ENCODE measurements at regions not wholly inside any gene's neighbourhood (a gene's known extent, or its start where the extent isn't known, plus 50 kb on each side); places are given as distances from the start of the nearest gene placed in this dataset.
A peak's percentile ranks its signal among the peaks of the same experiment; 100 is the strongest.

DNA sequence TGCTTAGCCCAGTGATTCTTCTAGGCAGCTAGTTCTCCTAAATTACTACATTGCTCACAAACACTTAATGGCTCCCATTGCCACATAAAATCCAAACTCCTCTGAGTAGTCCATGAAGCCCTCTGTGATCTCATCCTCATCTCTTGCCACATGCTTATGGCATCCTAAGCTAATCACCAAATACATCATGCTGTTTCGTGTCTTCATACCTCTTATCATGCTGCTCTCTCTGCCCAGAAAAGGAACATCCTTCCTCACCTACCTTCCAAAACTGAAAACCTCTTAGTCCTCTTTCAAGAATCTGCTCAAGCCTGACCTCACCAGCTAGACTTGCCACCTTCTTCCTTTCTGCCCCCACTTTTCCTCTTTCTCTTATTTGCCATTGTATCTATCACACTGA is 108.5 kb downstream of the DUSP6 start:
- H4K20me1 ChIP-seq (ENCODE audit: insufficient read depth, low read length) = no peaks in the 10 kb centered on the region
- H3F3A ChIP-seq (ENCODE audit: insufficient read depth, low read length) = peaks cover 22% of the 10 kb centered on the region
- H3K27me3 ChIP-seq (replicated peaks; ENCODE audit: insufficient read depth, low read length) = no peaks in the 10 kb centered on the region
- no peaks in the 10 kb centered on the region for H3K79me2 ChIP-seq (ENCODE audit: low read length)
- H3K36me3 ChIP-seq (replicated peaks; ENCODE audit: insufficient read depth, low read length) = no peaks in the 10 kb centered on the region
- TF ChIP-seq EZH2 (optimal IDR thresholded peaks at IDR 0.05; ENCODE audit: low read depth, low read length) (no peak), CTCF (IDR thresholded peaks at IDR 0.05; ENCODE audit: low read length) (no peak), EZH2phosphoT487 (IDR thresholded peaks at IDR 0.05; ENCODE audit: low read length) (no peak)
- peak overlapping the region; percentile 43; the same call in 1 of the 2 replicates for H2AFZ ChIP-seq (ENCODE audit: low read length)
- H3K9me3 ChIP-seq (replicated peaks; ENCODE audit: insufficient read depth, low read length) = no peaks in the 10 kb centered on the region
- H3K9ac ChIP-seq (ENCODE audit: low read length) = peak overlapping the region; percentile 39; the same call in 1 of the 2 replicates
- peak overlapping the region; percentile 88 for H3K4me2 ChIP-seq (ENCODE audit: low read depth, low read length)
- 0 out of 2 replicates have a peak overlapping the region, but pooled peaks have one; percentile 30 for H3K4me3 ChIP-seq (ENCODE audit: low read length)
- DNase-seq = peak; percentile 58
- H3K27ac ChIP-seq (ENCODE audit: low read length) = peak overlapping the region; percentile 88
- H3K4me1 ChIP-seq (ENCODE audit: low read length) = peaks cover 37% of the 10 kb centered on the region
- H3K9me2 ChIP-seq (replicated peaks; ENCODE audit: insufficient read depth, low read length) = no peaks in the 10 kb centered on the region

DNA sequence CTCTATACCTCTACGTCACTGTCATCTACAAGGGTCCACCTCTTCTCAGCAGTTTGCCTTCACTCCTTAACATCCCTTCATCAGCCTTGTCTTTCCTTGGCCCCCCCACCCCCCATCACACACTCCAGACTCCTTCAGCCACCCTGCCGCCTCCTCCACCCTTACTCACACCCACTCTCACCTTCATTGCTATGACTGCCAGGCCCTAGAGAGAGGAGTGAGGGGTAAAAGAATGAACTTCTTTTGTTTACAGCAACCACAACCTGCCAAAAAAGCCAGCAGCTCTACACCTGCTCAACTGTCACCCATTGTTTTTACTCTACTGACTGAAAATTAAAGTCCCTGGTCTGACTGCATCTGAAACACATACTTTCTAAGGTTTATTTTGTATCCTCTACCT is 112.8 kb downstream of the DUSP6 start:
- DNase-seq = peak; percentile 78
- H3K27me3 ChIP-seq (replicated peaks; ENCODE audit: insufficient read depth, low read length) = no peaks in the 10 kb centered on the region
- H3K4me2 ChIP-seq (ENCODE audit: low read depth, low read length) = peak overlapping the region; percentile 22; the same call in 1 of the 2 replicates
- peaks cover 40% of the 10 kb centered on the region for H3K4me1 ChIP-seq (ENCODE audit: low read length)
- H3K27ac ChIP-seq (ENCODE audit: low read length) = peak overlapping the region; percentile 38; the same call in 1 of the 2 replicates
- no peaks in the 10 kb centered on the region for H4K20me1 ChIP-seq (ENCODE audit: insufficient read depth, low read length)
- H3K79me2 ChIP-seq (ENCODE audit: low read length) = no peaks in the 10 kb centered on the region
- H3K36me3 ChIP-seq (replicated peaks; ENCODE audit: insufficient read depth, low read length) = no peaks in the 10 kb centered on the region
- H3K9ac ChIP-seq (ENCODE audit: low read length) = no peak overlapping the region
- peaks cover 12% of the 10 kb centered on the region for H3F3A ChIP-seq (ENCODE audit: insufficient read depth, low read length)
- no peaks in the 10 kb centered on the region for H3K9me3 ChIP-seq (replicated peaks; ENCODE audit: insufficient read depth, low read length)
- no peak overlapping the region for H3K4me3 ChIP-seq (ENCODE audit: low read length)
- H3K9me2 ChIP-seq (replicated peaks; ENCODE audit: insufficient read depth, low read length) = no peaks in the 10 kb centered on the region
- peak overlapping the region; percentile 51; the same call in 1 of the 2 replicates for H2AFZ ChIP-seq (ENCODE audit: low read length)
- TF ChIP-seq EZH2phosphoT487 (IDR thresholded peaks at IDR 0.05; ENCODE audit: low read length) (no peak), EZH2 (optimal IDR thresholded peaks at IDR 0.05; ENCODE audit: low read depth, low read length) (no peak), CTCF (IDR thresholded peaks at IDR 0.05; ENCODE audit: low read length) (no peak)

- peaks cover 33% of the 10 kb centered on the region for H3K4me1 ChIP-seq (ENCODE audit: low read length)
- H3K9me3 ChIP-seq (replicated peaks; ENCODE audit: insufficient read depth, low read length) = no peaks in the 10 kb centered on the region
- no peak overlapping the region for H3K4me3 ChIP-seq (ENCODE audit: low read length)
- no peak overlapping the region for H2AFZ ChIP-seq (ENCODE audit: low read length)
- no peaks in the 10 kb centered on the region for H3K36me3 ChIP-seq (replicated peaks; ENCODE audit: insufficient read depth, low read length)
- no peak overlapping the region for H3K27ac ChIP-seq (ENCODE audit: low read length)
- H3K27me3 ChIP-seq (replicated peaks; ENCODE audit: insufficient read depth, low read length) = no peaks in the 10 kb centered on the region
- H3F3A ChIP-seq (ENCODE audit: insufficient read depth, low read length) = peaks cover 2% of the 10 kb centered on the region; the same call in 1 of the 2 replicates
- H4K20me1 ChIP-seq (ENCODE audit: insufficient read depth, low read length) = no peaks in the 10 kb centered on the region
- TF ChIP-seq EZH2phosphoT487 (IDR thresholded peaks at IDR 0.05; ENCODE audit: low read length) (no peak), EZH2 (optimal IDR thresholded peaks at IDR 0.05; ENCODE audit: low read depth, low read length) (no peak), CTCF (IDR thresholded peaks at IDR 0.05; ENCODE audit: low read length) (no peak)
- H3K79me2 ChIP-seq (ENCODE audit: low read length) = no peaks in the 10 kb centered on the region
- no peaks in the 10 kb centered on the region for H3K9me2 ChIP-seq (replicated peaks; ENCODE audit: insufficient read depth, low read length)
- H3K9ac ChIP-seq (ENCODE audit: low read length) = no peak overlapping the region
- DNase-seq = no peak
- no peak overlapping the region for H3K4me2 ChIP-seq (ENCODE audit: low read depth, low read length)
Measured at GRCh38 chr12:89238593-89238992, 113.7 kb downstream of the DUSP6 start.

All from MM.1S (cell line).